ENCODE measurements at regions not wholly inside any gene's neighbourhood (a gene's known extent, or its start where the extent isn't known, plus 50 kb on each side); places are given as distances from the start of the nearest gene placed in this dataset.
"Not testable (repeated sequence)": the region's sequence is repeated elsewhere in the genome, so short reads cannot be mapped to it uniquely, and the experiment has no call there.

DNA sequence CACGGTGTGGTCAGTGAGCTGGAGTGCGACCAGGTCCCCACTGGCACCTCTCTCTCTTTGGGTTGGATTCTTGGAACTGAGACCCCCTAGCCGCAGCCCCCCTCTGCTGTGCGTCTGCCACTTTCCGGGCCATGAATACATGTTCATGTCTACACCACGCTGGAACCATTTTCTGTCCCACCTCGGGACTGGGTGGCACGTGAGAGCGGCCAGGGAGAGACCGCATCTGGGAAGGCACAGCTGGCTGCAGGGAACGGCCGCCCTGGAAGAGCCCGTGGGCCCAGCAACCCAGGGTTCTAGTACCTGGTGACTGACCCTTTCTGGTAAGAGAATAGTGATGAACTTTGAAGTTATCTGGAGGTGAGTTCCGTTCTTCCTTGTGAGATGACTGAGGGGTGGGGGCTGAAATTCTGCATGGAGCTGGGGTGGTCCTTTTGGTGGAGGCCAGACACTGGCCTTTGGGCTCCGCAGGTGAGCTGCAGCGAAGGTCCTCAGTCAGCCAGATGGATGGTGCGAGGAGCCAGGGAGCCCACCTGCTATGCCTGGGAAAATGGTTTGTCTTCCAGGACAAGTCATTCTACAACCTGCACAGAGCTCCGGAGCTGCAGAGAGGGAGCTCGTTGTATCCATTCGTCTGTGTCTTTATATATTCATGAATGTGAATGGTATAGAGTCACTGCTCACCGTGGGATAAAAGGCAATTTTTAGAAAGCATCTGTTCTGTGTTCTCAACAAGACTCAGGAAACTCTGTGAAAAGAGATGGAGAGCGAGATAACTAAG lies 223.5 kb downstream of the NDUFA10 start:
- no peak for DNase-seq

DNA sequence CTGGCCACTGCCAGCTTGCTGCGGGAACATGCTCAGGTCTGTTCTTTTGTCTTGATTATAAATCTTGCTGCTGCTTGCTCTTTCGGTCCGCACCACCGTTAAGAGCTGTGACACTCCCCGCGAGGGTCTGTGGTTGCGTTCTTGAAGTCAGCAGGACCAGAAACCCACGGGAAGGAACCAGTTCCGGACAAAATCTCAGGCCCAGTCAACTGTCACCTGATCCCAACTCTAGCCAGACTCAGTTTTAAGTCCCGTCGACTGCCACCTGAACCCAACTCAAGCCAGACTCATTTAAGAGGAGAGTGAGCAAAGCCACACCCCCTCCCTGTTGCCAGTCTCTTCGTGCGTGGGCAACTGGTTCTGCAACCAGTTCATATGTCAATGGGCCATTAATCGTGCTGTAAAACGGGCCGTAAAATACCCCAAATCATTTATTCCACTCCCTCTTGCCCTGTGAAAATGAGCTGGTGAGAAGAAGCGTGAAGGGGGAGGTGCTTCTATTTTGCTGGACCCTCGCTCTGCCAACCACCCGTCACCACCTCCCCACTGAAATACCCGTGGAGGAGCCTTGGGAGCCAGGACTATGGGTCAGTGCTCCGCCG lies 224.3 kb downstream of the NDUFA10 start:
- DNase-seq: no peak

DNA sequence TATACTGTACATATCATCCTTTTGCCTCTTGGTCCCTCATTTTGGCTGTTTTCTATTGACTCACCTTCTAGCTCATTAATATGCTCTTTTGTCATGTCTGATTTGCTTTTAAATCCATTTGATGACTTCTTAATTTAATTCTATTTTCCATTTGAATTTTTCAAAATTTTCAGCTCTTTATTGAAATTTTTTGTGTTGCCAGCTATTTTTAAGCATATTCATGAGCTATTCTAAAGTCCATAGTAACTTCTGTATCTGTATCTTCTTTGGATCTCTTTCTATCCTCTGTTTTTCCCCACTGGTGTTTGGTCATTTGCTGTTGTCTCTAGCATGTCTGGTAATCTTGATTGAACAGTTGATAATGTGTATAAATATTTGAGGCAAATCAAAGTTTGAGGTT lies 227.8 kb downstream of the NDUFA10 start:
- no peak for DNase-seq

DNA sequence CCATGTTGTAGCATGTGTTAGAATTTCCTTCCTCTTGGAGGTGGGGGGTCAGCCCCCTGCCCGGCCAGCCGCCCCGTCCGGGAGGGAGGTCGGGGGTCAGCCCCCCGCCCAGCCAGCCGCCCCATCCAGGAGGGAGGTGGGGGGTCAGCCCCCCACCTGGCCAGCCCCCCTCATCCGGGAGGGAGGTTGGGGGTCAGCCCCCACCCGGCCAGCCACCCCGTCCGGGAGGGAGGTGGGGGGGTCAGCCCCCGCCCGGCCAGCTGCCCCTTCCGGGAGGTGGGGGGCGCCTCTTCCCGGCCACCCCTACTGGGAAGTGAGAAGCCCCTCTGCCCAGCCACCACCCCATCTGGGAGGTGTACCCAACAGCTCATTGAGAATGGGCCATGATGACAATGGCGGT lies 229.4 kb downstream of the NDUFA10 start:
- DNase-seq: not testable (repeated sequence)

DNA sequence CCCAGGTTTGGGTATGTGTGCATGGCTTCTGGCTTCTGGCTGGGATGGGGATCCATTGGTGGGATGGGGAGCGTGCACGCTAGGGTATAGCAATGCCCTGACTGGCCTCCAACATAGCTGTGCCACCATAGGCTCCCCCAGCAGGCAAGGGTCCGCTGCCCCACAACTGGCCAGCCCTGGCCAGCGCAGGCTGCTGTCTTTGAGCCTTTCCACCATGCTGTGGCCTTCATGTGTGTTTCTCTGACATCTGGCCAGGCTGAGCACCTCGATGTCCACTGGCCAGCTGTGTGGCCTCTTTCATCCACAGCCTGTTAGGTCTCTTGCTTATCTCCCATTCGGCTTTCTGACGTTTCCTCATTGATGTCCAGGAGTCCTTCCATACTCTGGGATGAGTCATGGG lies 231.3 kb downstream of the NDUFA10 start:
- DNase-seq: no peak

- DNase-seq: no peak
These were observed 232.1 kb downstream of the NDUFA10 start for GRCh38 chr2:239793086-239793485.

GRCh38 chr2:239792405-239793084 lies 232.6 kb downstream of the NDUFA10 start:
- no peak for DNase-seq

DNA sequence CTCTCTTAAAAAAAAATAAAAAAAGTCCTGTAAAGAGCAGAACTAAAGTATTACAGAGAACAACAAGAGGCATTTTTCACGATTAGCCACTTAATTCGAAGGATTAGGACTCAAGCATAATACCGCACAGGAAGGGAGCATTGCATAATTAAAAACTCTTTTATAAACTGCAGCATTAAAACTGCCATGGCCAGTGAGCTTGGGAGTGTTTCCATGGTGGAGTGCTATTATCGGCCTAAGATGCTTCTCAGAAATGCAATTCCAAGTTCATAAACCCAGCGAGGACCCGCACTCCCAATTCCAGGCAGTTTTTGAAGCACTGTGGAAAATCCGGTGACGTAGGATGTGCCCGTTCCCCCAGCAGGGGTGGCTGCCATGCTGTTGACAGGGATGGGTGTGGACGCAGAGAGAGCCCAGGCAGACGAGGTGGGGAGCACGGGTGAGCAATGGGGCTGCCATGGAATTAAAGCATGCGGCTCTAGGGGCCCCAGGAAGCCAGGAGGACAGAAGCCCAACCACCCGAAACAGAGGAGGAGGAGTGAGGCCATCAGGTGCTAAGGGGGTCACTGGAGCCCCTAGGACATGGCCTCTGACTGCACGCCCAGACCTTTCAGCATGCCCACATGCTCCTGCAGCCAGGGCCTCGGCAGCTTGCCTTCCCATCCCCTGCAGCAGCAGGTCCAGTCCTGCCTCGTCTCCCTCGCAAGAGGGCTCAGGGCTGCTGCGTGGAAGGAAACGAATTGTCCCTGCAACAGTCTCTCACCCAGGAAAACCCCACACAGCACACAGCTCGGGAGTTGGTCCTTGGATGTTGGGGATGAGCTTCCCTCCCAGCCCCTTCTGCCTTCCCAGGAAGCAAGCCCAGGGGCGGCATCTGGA lies 233.4 kb downstream of the NDUFA10 start:
- DNase-seq: no peak

GRCh38 chr2:239790721-239791120 lies 234.4 kb downstream of the NDUFA10 start:
- no peak for DNase-seq

DNA sequence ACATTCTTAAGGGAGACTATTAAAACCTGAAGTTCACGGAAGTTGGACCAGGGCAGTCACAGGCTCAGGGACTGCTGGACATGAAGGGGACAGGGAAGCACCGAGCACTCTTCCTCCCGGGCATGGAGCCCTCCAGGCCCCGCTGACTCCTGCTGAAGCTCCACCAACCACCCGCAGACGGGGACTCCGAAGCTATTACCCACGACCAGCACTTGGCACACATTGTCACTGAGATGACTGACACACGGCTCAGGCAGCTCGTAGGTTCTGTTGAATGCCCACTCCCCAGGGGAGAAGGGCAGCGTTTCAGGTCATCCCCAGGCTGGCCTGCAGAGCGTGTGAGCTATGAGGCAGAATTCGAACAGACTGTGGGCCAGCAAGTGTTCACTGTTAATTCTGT lies 234.8 kb downstream of the NDUFA10 start:
- no peak for DNase-seq

DNA sequence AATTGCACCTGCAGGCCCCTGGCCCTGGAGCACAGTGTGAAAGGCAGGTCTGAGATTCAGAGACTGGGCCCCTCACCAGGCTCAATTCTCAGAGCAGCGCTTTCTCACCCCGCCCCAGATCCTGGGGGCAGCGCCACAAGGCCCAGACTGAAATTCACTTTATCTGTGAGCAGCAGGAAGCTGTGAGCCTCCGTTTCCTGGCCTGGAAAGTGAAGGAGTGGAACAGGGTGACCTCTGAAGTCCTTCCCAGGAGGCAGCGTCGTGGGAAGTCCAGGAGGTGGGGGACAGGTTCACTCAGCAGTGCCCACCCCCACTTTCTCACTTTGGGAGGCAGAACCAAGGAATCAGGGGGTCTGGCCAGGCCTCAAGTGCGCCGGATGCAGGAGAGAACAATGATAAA lies 235.4 kb downstream of the NDUFA10 start:
- DNase-seq: no peak

- DNase-seq: no peak
These were observed 236.5 kb downstream of the NDUFA10 start for GRCh38 chr2:239788576-239789098.

DNA sequence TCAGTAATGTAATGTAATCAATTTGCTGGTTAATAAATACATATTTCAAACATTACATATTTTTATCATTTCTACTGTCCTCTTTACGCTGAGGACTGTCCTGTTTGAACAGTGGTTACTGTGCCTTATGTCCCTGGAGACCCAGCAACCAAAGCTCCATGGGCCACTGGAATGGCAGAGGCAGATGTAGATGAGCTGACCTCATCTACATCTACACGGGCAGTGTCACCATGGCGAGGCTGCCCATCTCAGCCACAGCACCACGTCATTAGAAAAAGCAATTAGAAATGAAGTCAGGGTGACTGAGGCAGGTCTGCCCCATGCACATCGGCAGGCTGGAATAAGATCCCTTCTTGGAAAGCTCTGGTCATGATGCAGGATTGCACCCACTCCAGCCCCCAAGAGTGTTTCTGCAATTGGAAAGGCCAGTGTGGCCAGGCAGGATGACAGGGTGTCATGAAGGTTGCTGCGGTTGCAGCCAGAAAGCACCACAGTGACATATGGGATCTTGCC lies 237.5 kb downstream of the NDUFA10 start:
- DNase-seq: no peak

GRCh38 chr2:239786791-239787190 lies 238.4 kb downstream of the NDUFA10 start:
- no peak for DNase-seq

- DNase-seq: no peak
These were observed 243.7 kb downstream of the NDUFA10 start for GRCh38 chr2:239781454-239781853.

DNA sequence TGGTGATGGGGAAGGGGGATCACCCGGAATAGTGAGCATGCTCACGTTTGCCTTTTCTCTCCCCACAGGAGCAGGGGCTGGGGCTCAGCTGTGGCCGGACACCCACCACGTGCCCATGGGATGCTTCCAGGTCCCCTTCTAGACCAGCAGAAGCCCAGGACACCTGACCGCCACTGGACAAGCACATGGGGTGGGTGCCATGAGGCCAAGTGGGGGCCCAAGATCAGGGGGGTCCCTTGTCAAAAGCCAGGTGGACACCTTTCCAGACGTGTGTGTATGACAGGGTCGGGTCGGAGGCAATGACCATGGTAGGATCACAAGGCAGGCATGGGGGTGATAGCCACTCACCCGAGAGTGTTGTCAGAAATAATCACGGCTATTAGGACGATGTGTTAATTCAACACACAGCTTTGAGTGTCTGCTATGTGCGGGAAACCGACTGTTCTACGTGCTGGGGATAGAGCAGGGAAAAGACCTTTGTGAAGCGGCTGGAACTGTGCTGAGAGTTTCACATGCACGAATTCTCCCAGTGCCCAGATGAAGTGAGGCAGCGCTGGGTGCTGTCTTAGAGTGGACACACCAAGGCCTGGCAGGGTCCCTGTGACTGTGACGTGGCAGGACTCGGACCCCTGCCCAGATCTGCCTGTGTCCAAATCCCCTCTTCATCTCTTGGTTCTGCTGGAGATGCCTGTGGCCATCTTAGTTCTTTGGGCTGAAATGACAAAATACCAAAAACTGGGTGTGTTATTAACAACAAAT lies 244.7 kb downstream of the NDUFA10 start:
- no peak for DNase-seq

- no peak for DNase-seq
These were observed 245.6 kb downstream of the NDUFA10 start for GRCh38 chr2:239779584-239779983.

DNA sequence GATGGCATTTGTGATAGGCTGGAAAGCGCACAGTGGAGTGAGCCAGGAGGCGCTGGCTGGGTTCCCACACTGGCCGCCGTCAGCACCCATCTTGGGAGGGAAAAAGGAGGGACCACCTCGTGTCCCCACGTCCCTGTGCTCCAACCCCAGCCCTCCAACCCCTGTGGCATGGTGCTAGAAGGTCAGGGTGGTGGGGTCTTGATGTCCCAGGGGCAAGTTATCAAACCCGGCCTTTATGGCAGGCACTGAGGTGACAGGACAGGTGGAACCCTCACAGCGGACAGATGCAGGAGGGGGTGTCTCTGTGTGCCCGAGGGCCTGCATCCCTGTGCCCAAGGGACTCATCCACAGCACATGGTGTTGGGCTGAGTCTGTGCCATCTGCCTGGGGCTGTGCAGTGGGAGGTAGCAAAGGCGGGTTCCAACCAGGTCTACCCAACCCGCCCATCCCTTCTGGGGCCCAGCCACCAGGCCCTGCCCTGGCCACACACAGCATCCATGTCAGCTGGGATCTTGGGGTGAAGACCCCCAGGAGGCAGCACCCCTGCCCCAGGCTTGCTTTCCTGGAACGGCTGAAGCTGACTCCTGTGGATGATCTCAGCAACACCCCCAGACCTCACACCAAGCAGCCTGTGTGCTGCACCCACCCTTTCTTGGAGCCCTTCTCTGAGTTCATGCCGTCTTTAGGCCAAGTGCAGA lies 246.1 kb downstream of the NDUFA10 start:
- DNase-seq: no peak

GRCh38 chr2:239778042-239778851 lies 246.9 kb downstream of the NDUFA10 start:
- DNase-seq: no peak

DNA sequence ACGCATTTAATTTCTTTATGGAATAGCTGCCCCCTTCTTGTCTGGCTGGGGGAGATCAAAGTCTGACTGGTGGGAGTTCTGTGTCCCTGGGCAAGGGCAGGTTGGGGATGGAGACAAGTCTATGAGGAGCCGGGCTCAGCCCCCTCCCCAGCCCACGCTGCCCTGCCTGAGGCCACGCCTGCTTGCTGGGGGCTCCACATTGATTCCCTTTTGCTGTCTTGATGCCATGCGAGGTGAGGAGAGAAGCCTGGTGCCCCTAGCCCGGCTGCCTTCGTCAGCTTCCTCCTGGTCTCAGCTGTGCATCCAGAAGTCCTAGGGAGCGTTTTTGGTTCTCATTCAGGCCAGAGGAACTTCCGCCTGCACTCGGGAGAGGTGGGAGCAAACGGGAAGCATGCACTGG lies 247.9 kb downstream of the NDUFA10 start:
- no peak for DNase-seq

All from femur (tissue), 1 donor.